ENCODE measurements at regions not wholly inside any gene's neighbourhood (a gene's known extent, or its start where the extent isn't known, plus 50 kb on each side); places are given as distances from the start of the nearest gene placed in this dataset.

GRCh38 chr21:33155422-33155821 is 74.3 kb upstream of the IFNAR2 start:
- Histone ChIP-seq H3K27me3 (peaks cover 86% of the 10 kb centered on the region), H3K4me1 (ENCODE audit: control insufficient read depth in 1 of 2, insufficient read depth in 1 of 2, low read depth in 1 of 2, low read length in 1 of 2) (peaks cover 6 to 9% of the 10 kb centered on the region in 2 experiments), H3K27ac (no peak overlapping the region), H3K4me3 (ENCODE audit: low read depth in 1 of 2, low read length in 1 of 2) (no peak overlapping the region), H3K36me3 (no peaks in the 10 kb centered on the region), H3K9me3 (no peaks in the 10 kb centered on the region)
- TF ChIP-seq CTCF (IDR thresholded peaks at IDR 0.05), result no peak

GRCh38 chr21:33157303-33157702 is 72.4 kb upstream of the IFNAR2 start:
- no peaks in the 10 kb centered on the region for H3K36me3 ChIP-seq
- H3K4me1 ChIP-seq (ENCODE audit: control insufficient read depth in 1 of 2, insufficient read depth in 1 of 2, low read depth in 1 of 2, low read length in 1 of 2), result no peaks in the 10 kb centered on the region
- no peak for TF ChIP-seq CTCF (IDR thresholded peaks at IDR 0.05)
- H3K4me3 ChIP-seq (ENCODE audit: low read depth in 1 of 2, low read length in 1 of 2), result no peak overlapping the region
- H3K9me3 ChIP-seq, result no peaks in the 10 kb centered on the region
- H3K27me3 ChIP-seq, result peaks cover 91% of the 10 kb centered on the region
- no peak overlapping the region for H3K27ac ChIP-seq

GRCh38 chr21:33158654-33159053 is 71.1 kb upstream of the IFNAR2 start:
- H3K36me3 ChIP-seq, result no peaks in the 10 kb centered on the region
- no peak overlapping the region for H3K27ac ChIP-seq
- H3K4me3 ChIP-seq (ENCODE audit: low read depth in 1 of 2, low read length in 1 of 2), result no peak overlapping the region
- no peak for TF ChIP-seq CTCF (IDR thresholded peaks at IDR 0.05)
- H3K9me3 ChIP-seq, result no peaks in the 10 kb centered on the region
- no peaks in the 10 kb centered on the region for H3K4me1 ChIP-seq (ENCODE audit: control insufficient read depth in 1 of 2, insufficient read depth in 1 of 2, low read depth in 1 of 2, low read length in 1 of 2)
- H3K27me3 ChIP-seq, result peaks cover 91% of the 10 kb centered on the region

GRCh38 chr21:33162436-33162951 is 67.2 kb upstream of the IFNAR2 start:
- Histone ChIP-seq H3K9me3 (no peaks in the 10 kb centered on the region), H3K27me3 (peaks cover 78% of the 10 kb centered on the region), H3K4me3 (ENCODE audit: low read depth in 1 of 2, low read length in 1 of 2) (no peak overlapping the region), H3K27ac (no peak overlapping the region), H3K4me1 (ENCODE audit: control insufficient read depth in 1 of 2, insufficient read depth in 1 of 2, low read depth in 1 of 2, low read length in 1 of 2) (no peaks in the 10 kb centered on the region), H3K36me3 (no peaks in the 10 kb centered on the region)
- TF ChIP-seq CTCF (IDR thresholded peaks at IDR 0.05), result no peak

GRCh38 chr21:33168886-33169285 is 60.9 kb upstream of the IFNAR2 start:
- no peaks in the 10 kb centered on the region for H3K4me1 ChIP-seq (ENCODE audit: control insufficient read depth in 1 of 2, insufficient read depth in 1 of 2, low read depth in 1 of 2, low read length in 1 of 2)
- no peaks in the 10 kb centered on the region for H3K36me3 ChIP-seq
- H3K4me3 ChIP-seq (ENCODE audit: low read depth in 1 of 2, low read length in 1 of 2), result no peak overlapping the region
- no peak overlapping the region for H3K27ac ChIP-seq
- H3K27me3 ChIP-seq, result peaks cover 72% of the 10 kb centered on the region
- no peaks in the 10 kb centered on the region for H3K9me3 ChIP-seq
- TF ChIP-seq CTCF (IDR thresholded peaks at IDR 0.05), result no peak

- TF ChIP-seq CTCF (IDR thresholded peaks at IDR 0.05), result no peak
- Histone ChIP-seq H3K4me1 (ENCODE audit: control insufficient read depth in 1 of 2, insufficient read depth in 1 of 2, low read depth in 1 of 2, low read length in 1 of 2) (no peaks in the 10 kb centered on the region), H3K4me3 (ENCODE audit: low read depth in 1 of 2, low read length in 1 of 2) (no peak overlapping the region), H3K27me3 (peaks cover 72% of the 10 kb centered on the region), H3K27ac (no peak overlapping the region), H3K36me3 (no peaks in the 10 kb centered on the region), H3K9me3 (no peaks in the 10 kb centered on the region)
Measured at GRCh38 chr21:33169359-33169758, 60.4 kb upstream of the IFNAR2 start.
